ENCODE measurements at regions not wholly inside any gene's neighbourhood (a gene's known extent, or its start where the extent isn't known, plus 50 kb on each side); places are given as distances from the start of the nearest gene placed in this dataset.

DNA sequence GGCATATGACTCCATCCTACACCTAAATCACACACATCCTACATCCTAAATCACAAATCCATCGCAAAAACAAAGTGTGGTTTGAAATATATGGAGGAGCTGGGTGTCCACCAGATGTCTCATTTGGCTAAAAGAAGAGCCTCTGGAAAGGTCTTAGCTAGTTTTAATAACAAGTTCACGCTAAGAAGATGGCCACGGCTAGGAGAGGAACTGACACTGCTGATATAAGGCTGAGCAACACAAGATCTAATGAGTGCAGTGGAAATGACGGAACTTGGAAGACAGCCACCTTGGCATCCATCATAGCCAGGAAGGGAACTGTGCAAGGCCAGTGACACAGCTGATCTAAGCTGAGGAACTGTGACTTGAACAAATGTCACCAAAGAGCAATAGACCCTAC lies 60.0 kb upstream of the AGAP1 start:
- DNase-seq (ENCODE audit: low read depth in 1 of 2, low spot score in 2 of 2) (no peak), FAIRE-seq (no peak)
- TF ChIP-seq HDAC6 (IDR thresholded peaks at IDR 0.05; ENCODE audit: low read depth, low read length): no peak
- no peak for TF ChIP-seq SIRT6 (IDR thresholded peaks at IDR 0.05; ENCODE audit: low read length)
- no peak for TF ChIP-seq CHD2 (IDR thresholded peaks at IDR 0.05; ENCODE audit: low read length)
- no peak for TF ChIP-seq NRF1 (IDR thresholded peaks at IDR 0.05; ENCODE audit: low read depth, low read length)
- TF ChIP-seq POLR2AphosphoS5 (IDR thresholded peaks at IDR 0.05; ENCODE audit: low read depth, low read length): no peak
- no peak overlapping the region for H2AK5ac ChIP-seq (ENCODE audit: low read depth, low read length)
- H3K9me3 ChIP-seq (ENCODE audit: insufficient read depth in 2 of 2, low read depth in 1 of 2, low read length in 1 of 2): no peaks in the 10 kb centered on the region
- ChIA-PET POLR2A (ENCODE audit: partially characterized antibody) (no interaction called here), CTCF (ENCODE audit: partially characterized antibody) (interaction anchor here (0.6 to 1.3 kb wide), 3 partner anchors 10 to 1871 kb away, joined by 3 to 5 read pairs (median 4); no protein-coding TSS in a partner anchor)
- H3K23ac ChIP-seq (ENCODE audit: insufficient read length): no peak overlapping the region
- no peak overlapping the region for H4K8ac ChIP-seq (ENCODE audit: extremely low read depth, insufficient read depth, low read length)
- H4K5ac ChIP-seq (ENCODE audit: insufficient read length, low read depth, low read length): no peak overlapping the region
- no peak overlapping the region for H2BK15ac ChIP-seq (ENCODE audit: low read length)
- no peak overlapping the region for H3K56ac ChIP-seq (replicated peaks; ENCODE audit: insufficient read length, low read depth, low read length)
- no peak overlapping the region for H3K4me3 ChIP-seq (ENCODE audit: extremely low read depth in 1 of 4, insufficient read depth in 2 of 4, low read depth in 3 of 4, low read length in 4 of 4)
- H3K23me2 ChIP-seq (ENCODE audit: low read depth, low read length): no peaks in the 10 kb centered on the region
- H3K27ac ChIP-seq (ENCODE audit: low read depth, low read length): no peak overlapping the region
- H3K4me2 ChIP-seq (ENCODE audit: insufficient read depth in 1 of 2, low read depth in 2 of 2, low read length in 2 of 2): no peak overlapping the region
- no peak overlapping the region for H2BK5ac ChIP-seq (ENCODE audit: low read depth, low read length)
- H3K14ac ChIP-seq (ENCODE audit: insufficient read length): no peak overlapping the region
- no peak overlapping the region for H3K4ac ChIP-seq (replicated peaks; ENCODE audit: insufficient read length, low read depth, low read length)
- no peak overlapping the region for H4K91ac ChIP-seq (replicated peaks; ENCODE audit: insufficient read length, low read length)
- H3K9ac ChIP-seq (replicated peaks in 1 of 4; ENCODE audit: extremely low read depth in 1 of 4, low read depth in 3 of 4, low read length in 3 of 4): no peak overlapping the region
- H3K4me1 ChIP-seq (replicated peaks in 1 of 4; ENCODE audit: control insufficient read depth in 3 of 4, insufficient read depth in 4 of 4, low read length in 3 of 4): no peaks in the 10 kb centered on the region
- H2BK120ac ChIP-seq (replicated peaks; ENCODE audit: low read depth, low read length): no peak overlapping the region
- WGBS, 2 experiments (ENCODE audit: extremely low coverage in 1 of 2, insufficient coverage in 1 of 2, insufficient read length in 1 of 2, insufficient replicate concordance in 2 of 2, low coverage in 1 of 2, low lambda C conversion rate in 2 of 2, missing lambda C conversion rate in 1 of 2): 84% methylated on average over 4 of the region's 4 CpGs; no CpG with 5 or more reads in 1 of the 2 experiments
- H3K18ac ChIP-seq (ENCODE audit: extremely low read depth, low read length): no peak overlapping the region
- no peaks in the 10 kb centered on the region for H3K36me3 ChIP-seq (ENCODE audit: control insufficient read depth in 2 of 4, insufficient read depth in 4 of 4, low read length in 3 of 4)
- no peaks in the 10 kb centered on the region for H3K27me3 ChIP-seq (replicated peaks in 1 of 4; ENCODE audit: control insufficient read depth in 3 of 4, extremely low read depth in 1 of 4, insufficient read depth in 3 of 4, low read length in 3 of 4)
- no peaks in the 10 kb centered on the region for H3K79me1 ChIP-seq (ENCODE audit: low read depth, low read length)
- no peak overlapping the region for H2BK20ac ChIP-seq (ENCODE audit: low read length)
- no peaks in the 10 kb centered on the region for H4K20me1 ChIP-seq (replicated peaks in 1 of 2; ENCODE audit: control insufficient read depth in 1 of 2, insufficient read depth in 2 of 2, low read length in 2 of 2)
- no peak overlapping the region for H2BK12ac ChIP-seq (ENCODE audit: low read depth, low read length)
- no peak overlapping the region for H2AFZ ChIP-seq (ENCODE audit: low read length)
- no peaks in the 10 kb centered on the region for H3K79me2 ChIP-seq (ENCODE audit: control insufficient read depth in 1 of 2, insufficient read depth in 2 of 2, low read length in 2 of 2)
